ENCODE measurements at regions not wholly inside any gene's neighbourhood (a gene's known extent, or its start where the extent isn't known, plus 50 kb on each side); places are given as distances from the start of the nearest gene placed in this dataset.

- TF ChIP-seq, protein P1, sequence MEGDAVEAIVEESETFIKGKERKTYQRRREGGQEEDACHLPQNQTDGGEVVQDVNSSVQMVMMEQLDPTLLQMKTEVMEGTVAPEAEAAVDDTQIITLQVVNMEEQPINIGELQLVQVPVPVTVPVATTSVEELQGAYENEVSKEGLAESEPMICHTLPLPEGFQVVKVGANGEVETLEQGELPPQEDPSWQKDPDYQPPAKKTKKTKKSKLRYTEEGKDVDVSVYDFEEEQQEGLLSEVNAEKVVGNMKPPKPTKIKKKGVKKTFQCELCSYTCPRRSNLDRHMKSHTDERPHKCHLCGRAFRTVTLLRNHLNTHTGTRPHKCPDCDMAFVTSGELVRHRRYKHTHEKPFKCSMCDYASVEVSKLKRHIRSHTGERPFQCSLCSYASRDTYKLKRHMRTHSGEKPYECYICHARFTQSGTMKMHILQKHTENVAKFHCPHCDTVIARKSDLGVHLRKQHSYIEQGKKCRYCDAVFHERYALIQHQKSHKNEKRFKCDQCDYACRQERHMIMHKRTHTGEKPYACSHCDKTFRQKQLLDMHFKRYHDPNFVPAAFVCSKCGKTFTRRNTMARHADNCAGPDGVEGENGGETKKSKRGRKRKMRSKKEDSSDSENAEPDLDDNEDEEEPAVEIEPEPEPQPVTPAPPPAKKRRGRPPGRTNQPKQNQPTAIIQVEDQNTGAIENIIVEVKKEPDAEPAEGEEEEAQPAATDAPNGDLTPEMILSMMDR (IDR thresholded peaks at IDR 0.05; ENCODE audit: poor library complexity, severe bottlenecking) = no peak
- TF ChIP-seq POLR2AphosphoS5 (IDR thresholded peaks at IDR 0.05) = no peak
Observed at GRCh38 chr1:201742476-201742875, 86.5 kb upstream of the IPO9 start.
